ENCODE measurements at regions not wholly inside any gene's neighbourhood (a gene's known extent, or its start where the extent isn't known, plus 50 kb on each side); places are given as distances from the start of the nearest gene placed in this dataset.

DNA sequence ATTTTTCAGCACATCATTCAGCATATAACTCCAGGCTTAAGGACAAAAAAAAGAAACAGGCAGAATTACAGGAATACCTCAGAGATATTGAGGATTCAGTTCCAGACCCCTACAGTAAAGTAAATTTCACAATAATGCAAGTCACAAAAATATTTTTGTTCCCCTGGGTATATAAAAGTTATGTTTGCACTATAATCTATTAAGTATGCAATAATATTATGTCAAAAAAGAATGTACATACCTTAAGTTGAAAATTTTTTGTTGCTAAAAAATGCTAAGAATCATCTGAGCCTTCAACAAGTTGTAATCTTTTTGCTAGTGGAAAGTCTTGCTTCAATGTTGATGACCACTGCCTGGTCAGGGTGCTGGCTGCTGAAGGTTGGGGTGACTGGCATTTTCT, 2532.5 kb downstream of the ARAP2 start:
- TF ChIP-seq, protein P1, sequence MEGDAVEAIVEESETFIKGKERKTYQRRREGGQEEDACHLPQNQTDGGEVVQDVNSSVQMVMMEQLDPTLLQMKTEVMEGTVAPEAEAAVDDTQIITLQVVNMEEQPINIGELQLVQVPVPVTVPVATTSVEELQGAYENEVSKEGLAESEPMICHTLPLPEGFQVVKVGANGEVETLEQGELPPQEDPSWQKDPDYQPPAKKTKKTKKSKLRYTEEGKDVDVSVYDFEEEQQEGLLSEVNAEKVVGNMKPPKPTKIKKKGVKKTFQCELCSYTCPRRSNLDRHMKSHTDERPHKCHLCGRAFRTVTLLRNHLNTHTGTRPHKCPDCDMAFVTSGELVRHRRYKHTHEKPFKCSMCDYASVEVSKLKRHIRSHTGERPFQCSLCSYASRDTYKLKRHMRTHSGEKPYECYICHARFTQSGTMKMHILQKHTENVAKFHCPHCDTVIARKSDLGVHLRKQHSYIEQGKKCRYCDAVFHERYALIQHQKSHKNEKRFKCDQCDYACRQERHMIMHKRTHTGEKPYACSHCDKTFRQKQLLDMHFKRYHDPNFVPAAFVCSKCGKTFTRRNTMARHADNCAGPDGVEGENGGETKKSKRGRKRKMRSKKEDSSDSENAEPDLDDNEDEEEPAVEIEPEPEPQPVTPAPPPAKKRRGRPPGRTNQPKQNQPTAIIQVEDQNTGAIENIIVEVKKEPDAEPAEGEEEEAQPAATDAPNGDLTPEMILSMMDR (IDR thresholded peaks at IDR 0.05), result no peak
- TF ChIP-seq EZH2 (IDR thresholded peaks at IDR 0.05), result no peak
- no peak for TF ChIP-seq EZH2phosphoT487 (IDR thresholded peaks at IDR 0.05)

All from neural progenitor cell (in vitro differentiated cells).